ENCODE measurements at regions not wholly inside any gene's neighbourhood (a gene's known extent, or its start where the extent isn't known, plus 50 kb on each side); places are given as distances from the start of the nearest gene placed in this dataset.

- Histone ChIP-seq H3K9ac (ENCODE audit: extremely low read depth, low read length, poor library complexity, severe bottlenecking) (no peak overlapping the region), H3K4me3 (ENCODE audit: low read length) (no peak overlapping the region), H3K27ac (ENCODE audit: low read depth, low read length) (no peak overlapping the region), H3K27me3 (ENCODE audit: control insufficient read depth, insufficient read depth, low read length, poor library complexity, severe bottlenecking) (no peaks in the 10 kb centered on the region), H3K4me1 (ENCODE audit: control insufficient read depth, insufficient read depth, low read length) (no peaks in the 10 kb centered on the region), H3K36me3 (ENCODE audit: control insufficient read depth, insufficient read depth, low read length) (no peaks in the 10 kb centered on the region), H3K9me3 (ENCODE audit: control insufficient read depth, low read length) (no peaks in the 10 kb centered on the region)
- no peak for DNase-seq
- 80 to 94% methylated on average over 1 to 2 of the region's 2 CpGs for WGBS, 2 experiments (ENCODE audit: insufficient coverage in 1 of 2, insufficient read length in 1 of 2)
- Mint-ChIP-seq H3K36me3 (ENCODE audit: low read depth) (no peaks in the 10 kb centered on the region), H3K4me1 (peaks cover 29% of the 10 kb centered on the region), H3K9me3 (no peaks in the 10 kb centered on the region), H3K27ac (no peak overlapping the region), H3K4me3 (no peak overlapping the region), H3K27me3 (ENCODE audit: insufficient read depth) (no peaks in the 10 kb centered on the region)
- no peak for TF ChIP-seq CTCF (conservative IDR thresholded peaks at IDR 0.05)
These were observed 152.3 kb upstream of the BEND6 start for GRCh38 chr6:56802584-56802983.

DNA sequence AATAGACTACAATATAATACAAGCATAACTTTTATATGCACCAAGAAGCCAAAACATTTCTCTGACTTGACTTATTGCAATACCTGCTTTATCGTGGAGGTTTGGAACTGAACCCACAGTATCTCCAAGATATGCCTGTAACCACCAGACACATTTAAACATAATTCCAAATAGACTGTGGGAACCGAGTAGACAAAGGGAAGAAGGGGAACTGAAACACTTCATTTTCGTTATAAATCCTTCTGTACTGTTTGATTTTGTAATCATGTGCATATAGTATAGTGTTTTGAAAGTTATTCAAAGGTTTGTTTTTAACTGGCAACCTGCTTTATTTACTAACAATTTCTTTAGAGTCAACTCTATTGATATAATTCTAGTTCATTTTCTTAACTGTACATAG is 154.9 kb upstream of the BEND6 start:
- H3K4me1 Mint-ChIP-seq, result peaks cover 34% of the 10 kb centered on the region
- H3K27ac Mint-ChIP-seq, result no peak overlapping the region
- no peaks in the 10 kb centered on the region for H3K9me3 ChIP-seq (ENCODE audit: control insufficient read depth, low read length)
- no peak overlapping the region for H3K4me3 ChIP-seq (ENCODE audit: low read length)
- 100% methylated on average over 1 to 3 of the region's 3 CpGs for WGBS, 2 experiments (ENCODE audit: insufficient coverage in 1 of 2, insufficient read length in 1 of 2)
- no peak overlapping the region for H3K27ac ChIP-seq (ENCODE audit: low read depth, low read length)
- no peak overlapping the region for H3K4me3 Mint-ChIP-seq
- no peaks in the 10 kb centered on the region for H3K27me3 ChIP-seq (ENCODE audit: control insufficient read depth, insufficient read depth, low read length, poor library complexity, severe bottlenecking)
- H3K4me1 ChIP-seq (ENCODE audit: control insufficient read depth, insufficient read depth, low read length), result no peaks in the 10 kb centered on the region
- DNase-seq, result no peak
- no peak overlapping the region for H3K9ac ChIP-seq (ENCODE audit: extremely low read depth, low read length, poor library complexity, severe bottlenecking)
- H3K27me3 Mint-ChIP-seq (ENCODE audit: insufficient read depth), result no peaks in the 10 kb centered on the region
- H3K36me3 ChIP-seq (ENCODE audit: control insufficient read depth, insufficient read depth, low read length), result no peaks in the 10 kb centered on the region
- TF ChIP-seq CTCF (conservative IDR thresholded peaks at IDR 0.05), result no peak
- no peaks in the 10 kb centered on the region for H3K9me3 Mint-ChIP-seq
- H3K36me3 Mint-ChIP-seq (ENCODE audit: low read depth), result no peaks in the 10 kb centered on the region

GRCh38 chr6:56798163-56798562 is 155.5 kb upstream of the DST start:
- H3K27ac Mint-ChIP-seq, result no peak overlapping the region
- no peak overlapping the region for H3K4me3 Mint-ChIP-seq
- Histone ChIP-seq H3K4me1 (ENCODE audit: control insufficient read depth, insufficient read depth, low read length) (peaks cover 5% of the 10 kb centered on the region), H3K27ac (ENCODE audit: low read depth, low read length) (no peak overlapping the region), H3K27me3 (ENCODE audit: control insufficient read depth, insufficient read depth, low read length, poor library complexity, severe bottlenecking) (no peaks in the 10 kb centered on the region), H3K36me3 (ENCODE audit: control insufficient read depth, insufficient read depth, low read length) (no peaks in the 10 kb centered on the region), H3K9me3 (ENCODE audit: control insufficient read depth, low read length) (no peaks in the 10 kb centered on the region), H3K4me3 (ENCODE audit: low read length) (no peak overlapping the region), H3K9ac (ENCODE audit: extremely low read depth, low read length, poor library complexity, severe bottlenecking) (no peak overlapping the region)
- TF ChIP-seq CTCF (conservative IDR thresholded peaks at IDR 0.05), result no peak
- no peaks in the 10 kb centered on the region for H3K27me3 Mint-ChIP-seq (ENCODE audit: insufficient read depth)
- peaks cover 42% of the 10 kb centered on the region for H3K4me1 Mint-ChIP-seq
- DNase-seq, result no peak
- no peaks in the 10 kb centered on the region for H3K36me3 Mint-ChIP-seq (ENCODE audit: low read depth)
- WGBS, 2 experiments (ENCODE audit: insufficient coverage in 1 of 2, insufficient read length in 1 of 2), result 88 to 98% methylated on average over 2 of the region's 2 CpGs
- H3K9me3 Mint-ChIP-seq, result no peaks in the 10 kb centered on the region
